Suprapubic skin (tissue), 3 donors: ENCODE measurements at regions not wholly inside any gene's neighbourhood (a gene's known extent, or its start where the extent isn't known, plus 50 kb on each side); places are given as distances from the start of the nearest gene placed in this dataset.

Source experiments
- EP300 ChIP-seq: sonication (generic); formaldehyde crosslinking; IDR thresholded peaks from one replicate; pipeline ENCODE4 v1.6.1; 2017; ENCODE audit warnings: antibody characterized with exemption
- TF ChIP-seq, protein P1 (sequence below), 2 donors: fragments of 200-600 bp in 1 of 2; fragments of 450-650 bp in 1 of 2; sonication (generic) in 1 of 2; IDR thresholded peaks; one replicate each; pipeline ENCODE4 v1.5.1; 2016 to 2019; ENCODE audit warnings: antibody characterized with exemption in 2 of 2, mild to moderate bottlenecking in 1 of 2, moderate library complexity in 1 of 2

GRCh38 chr17:77542551-77543490 lies 402.1 kb downstream of the SEC14L1 start:
- no peak for TF ChIP-seq EP300
- TF ChIP-seq, protein P1, sequence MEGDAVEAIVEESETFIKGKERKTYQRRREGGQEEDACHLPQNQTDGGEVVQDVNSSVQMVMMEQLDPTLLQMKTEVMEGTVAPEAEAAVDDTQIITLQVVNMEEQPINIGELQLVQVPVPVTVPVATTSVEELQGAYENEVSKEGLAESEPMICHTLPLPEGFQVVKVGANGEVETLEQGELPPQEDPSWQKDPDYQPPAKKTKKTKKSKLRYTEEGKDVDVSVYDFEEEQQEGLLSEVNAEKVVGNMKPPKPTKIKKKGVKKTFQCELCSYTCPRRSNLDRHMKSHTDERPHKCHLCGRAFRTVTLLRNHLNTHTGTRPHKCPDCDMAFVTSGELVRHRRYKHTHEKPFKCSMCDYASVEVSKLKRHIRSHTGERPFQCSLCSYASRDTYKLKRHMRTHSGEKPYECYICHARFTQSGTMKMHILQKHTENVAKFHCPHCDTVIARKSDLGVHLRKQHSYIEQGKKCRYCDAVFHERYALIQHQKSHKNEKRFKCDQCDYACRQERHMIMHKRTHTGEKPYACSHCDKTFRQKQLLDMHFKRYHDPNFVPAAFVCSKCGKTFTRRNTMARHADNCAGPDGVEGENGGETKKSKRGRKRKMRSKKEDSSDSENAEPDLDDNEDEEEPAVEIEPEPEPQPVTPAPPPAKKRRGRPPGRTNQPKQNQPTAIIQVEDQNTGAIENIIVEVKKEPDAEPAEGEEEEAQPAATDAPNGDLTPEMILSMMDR (IDR thresholded peaks at IDR 0.05) = peak; percentile 76 to 91
